ENCODE measurements at regions not wholly inside any gene's neighbourhood (a gene's known extent, or its start where the extent isn't known, plus 50 kb on each side); places are given as distances from the start of the nearest gene placed in this dataset.

GRCh38 chr7:16045296-16045695, 358.8 kb upstream of the MEOX2 start:
- H3K27me3 ChIP-seq (ENCODE audit: control insufficient read depth, insufficient read depth, low read length) = no peaks in the 10 kb centered on the region
- ChIA-PET CTCF (no interaction called here), POLR2A (no interaction called here)
- no peaks in the 10 kb centered on the region for H3K36me3 ChIP-seq (ENCODE audit: control insufficient read depth, insufficient read depth, low read length)
- TF ChIP-seq CTCF (IDR thresholded peaks at IDR 0.05; ENCODE audit: insufficient read depth, low read depth, low read length) = no peak
- DNase-seq (ENCODE audit: low read depth) = no peak
- H3K4me3 ChIP-seq (ENCODE audit: low read depth, low read length) = no peak overlapping the region

GRCh38 chr7:16044645-16045044, 358.2 kb upstream of the MEOX2 start:
- DNase-seq (ENCODE audit: low read depth) = no peak
- POLR2A ChIA-PET = no interaction called here
- CTCF ChIA-PET = no interaction called here

GRCh38 chr7:16040346-16040745, 353.9 kb upstream of the MEOX2 start:
- no peaks in the 10 kb centered on the region for H3K27me3 ChIP-seq (ENCODE audit: control insufficient read depth, insufficient read depth, low read length)
- ChIA-PET POLR2A (no interaction called here), CTCF (no interaction called here)
- no peak for TF ChIP-seq CTCF (IDR thresholded peaks at IDR 0.05; ENCODE audit: insufficient read depth, low read depth, low read length)
- DNase-seq (ENCODE audit: low read depth) = no peak
- no peaks in the 10 kb centered on the region for H3K36me3 ChIP-seq (ENCODE audit: control insufficient read depth, insufficient read depth, low read length)
- no peak overlapping the region for H3K4me3 ChIP-seq (ENCODE audit: low read depth, low read length)

More at GRCh38 chr7:16044645-16045044, 358.2 kb upstream of the MEOX2 start:
- no peaks in the 10 kb centered on the region for H3K36me3 ChIP-seq (ENCODE audit: control insufficient read depth, insufficient read depth, low read length)
- TF ChIP-seq CTCF (IDR thresholded peaks at IDR 0.05; ENCODE audit: insufficient read depth, low read depth, low read length) = no peak
- H3K27me3 ChIP-seq (ENCODE audit: control insufficient read depth, insufficient read depth, low read length) = no peaks in the 10 kb centered on the region
- H3K4me3 ChIP-seq (ENCODE audit: low read depth, low read length) = no peak overlapping the region

- CTCF ChIA-PET = interaction anchor here (1.4 kb wide), 1 partner anchor 12 kb away, joined by 3 read pairs; no protein-coding TSS in a partner anchor
- POLR2A ChIA-PET = no interaction called here
- Histone ChIP-seq H3K4me3 (ENCODE audit: low read depth, low read length) (no peak overlapping the region), H3K27me3 (ENCODE audit: control insufficient read depth, insufficient read depth, low read length) (no peaks in the 10 kb centered on the region), H3K36me3 (ENCODE audit: control insufficient read depth, insufficient read depth, low read length) (no peaks in the 10 kb centered on the region)
- TF ChIP-seq CTCF (IDR thresholded peaks at IDR 0.05; ENCODE audit: insufficient read depth, low read depth, low read length) = no peak
- DNase-seq (ENCODE audit: low read depth) = no peak
Observed at GRCh38 chr7:16038906-16039305, 352.4 kb upstream of the MEOX2 start.

GRCh38 chr7:16035392-16035791, 348.9 kb upstream of the MEOX2 start:
- H3K36me3 ChIP-seq (ENCODE audit: control insufficient read depth, insufficient read depth, low read length) = no peaks in the 10 kb centered on the region
- CTCF ChIA-PET = no interaction called here

More at GRCh38 chr7:16035392-16035791, 348.9 kb upstream of the MEOX2 start:
- Histone ChIP-seq H3K27me3 (ENCODE audit: control insufficient read depth, insufficient read depth, low read length) (no peaks in the 10 kb centered on the region), H3K4me3 (ENCODE audit: low read depth, low read length) (no peak overlapping the region)
- TF ChIP-seq CTCF (IDR thresholded peaks at IDR 0.05; ENCODE audit: insufficient read depth, low read depth, low read length) = no peak
- no peak for DNase-seq (ENCODE audit: low read depth)
- POLR2A ChIA-PET = no interaction called here
